SK-N-SH treated with all-trans-retinoic acid at 6 μM for 48 hours (cell line): ENCODE measurements at regions not wholly inside any gene's neighbourhood (a gene's known extent, or its start where the extent isn't known, plus 50 kb on each side); places are given as distances from the start of the nearest gene placed in this dataset.

Experiments used
- ATAC-seq: fragments of 200-7000 bp; cut with Tn5 transposase; 3 replicates; pipeline ENCODE4 v1.9.1; 2020; ENCODE audit warnings: mild to moderate bottlenecking, moderate library complexity
- ARNTL ChIP-seq: fragments of 450-650 bp; formaldehyde crosslinking; IDR thresholded peaks from 2 replicates; pipeline ENCODE4 v1.5.0; 2020; ENCODE audit warnings: low read depth, mild to moderate bottlenecking, moderate library complexity, borderline replicate concordance
- BACH2 ChIP-seq: fragments of 250-450 bp; sonication (Bioruptor Pico); IDR thresholded peaks from 2 replicates; pipeline ENCODE4 v1.9.0; 2021; ENCODE audit warnings: mild to moderate bottlenecking, borderline replicate concordance
- CSDC2 ChIP-seq: fragments of 250-450 bp; sonication (Bioruptor Pico); IDR thresholded peaks from 2 replicates; pipeline ENCODE4 v1.5.0; 2020; ENCODE audit warnings: mild to moderate bottlenecking, moderate library complexity
- ESRRG ChIP-seq: fragments of 250-450 bp; sonication (Bioruptor Pico); IDR thresholded peaks from 2 replicates; pipeline ENCODE4 v1.6.1; 2021; ENCODE audit warnings: mild to moderate bottlenecking
- GLIS3 ChIP-seq: fragments of 250-450 bp; sonication (Bioruptor Pico); IDR thresholded peaks from 2 replicates; pipeline ENCODE4 v1.5.0; 2020; ENCODE audit warnings: mild to moderate bottlenecking, moderate library complexity
- ISL1 ChIP-seq: fragments of 250-450 bp; sonication (Bioruptor Pico); IDR thresholded peaks from 2 replicates; pipeline ENCODE4 v2.1.2; 2022; ENCODE audit warnings: mild to moderate bottlenecking, moderate library complexity
- OSR1 ChIP-seq: fragments of 250-450 bp; sonication (Bioruptor Pico); IDR thresholded peaks from 2 replicates; pipeline ENCODE4 v1.8.0; 2022; ENCODE audit warnings: moderate library complexity, mild to moderate bottlenecking, inconsistent platforms
- PPARA ChIP-seq: fragments of 250-450 bp; sonication (Bioruptor Pico); IDR thresholded peaks from 2 replicates; pipeline ENCODE4 v1.5.0; 2020; ENCODE audit warnings: mild to moderate bottlenecking, borderline replicate concordance
- RARB ChIP-seq: fragments of 250-450 bp; sonication (Bioruptor Pico); IDR thresholded peaks from 2 replicates; pipeline ENCODE4 v1.8.0; 2021; ENCODE audit warnings: mild to moderate bottlenecking, moderate library complexity
- SNAI2 ChIP-seq: fragments of 250-450 bp; sonication (Bioruptor Pico); IDR thresholded peaks from 2 replicates; pipeline ENCODE4 v1.5.0; 2020; ENCODE audit warnings: mild to moderate bottlenecking, moderate library complexity
- TCF4 ChIP-seq: fragments of 250-450 bp; sonication (Bioruptor Pico); IDR thresholded peaks from 2 replicates; pipeline ENCODE4 v1.8.0; 2021; ENCODE audit warnings: mild to moderate bottlenecking, moderate library complexity, borderline replicate concordance
- TOX ChIP-seq: fragments of 250-450 bp; sonication (Bioruptor Pico); IDR thresholded peaks from 2 replicates; pipeline ENCODE4 v1.8.0; 2021; ENCODE audit warnings: mild to moderate bottlenecking, moderate library complexity, borderline replicate concordance
- ZC3H10 ChIP-seq: fragments of 250-450 bp; sonication (Bioruptor Pico); IDR thresholded peaks from 2 replicates; pipeline ENCODE4 v1.5.1; 2021; ENCODE audit warnings: mild to moderate bottlenecking, moderate library complexity
- ZFP3 ChIP-seq: fragments of 250-450 bp; sonication (Bioruptor Pico); IDR thresholded peaks from 2 replicates; pipeline ENCODE4 v1.5.0; 2020; ENCODE audit warnings: mild to moderate bottlenecking, moderate library complexity
- ZFP30 ChIP-seq: fragments of 450-650 bp; formaldehyde crosslinking; IDR thresholded peaks from 2 replicates; pipeline ENCODE4 v1.5.0; 2022; ENCODE audit warnings: mild to moderate bottlenecking, moderate library complexity
- ZNF565 ChIP-seq: fragments of 450-650 bp; formaldehyde crosslinking; conservative IDR thresholded peaks from 2 replicates; pipeline ENCODE4 v1.5.0; 2020; ENCODE audit warnings: low read depth, mild to moderate bottlenecking, moderate library complexity
- ZNF8 ChIP-seq: fragments of 450-650 bp; formaldehyde crosslinking; IDR thresholded peaks from 2 replicates; pipeline ENCODE4 v1.5.0; 2020; ENCODE audit warnings: mild to moderate bottlenecking, moderate library complexity
- TF ChIP-seq, protein P1 (sequence below): fragments of 250-450 bp; sonication (Bioruptor Pico); IDR thresholded peaks from 2 replicates; pipeline ENCODE4 v1.8.0; 2021; ENCODE audit warnings: low read depth, mild to moderate bottlenecking, moderate library complexity, borderline replicate concordance
- TF ChIP-seq, protein P2 (sequence below): fragments of 250-450 bp; sonication (Bioruptor Pico); IDR thresholded peaks from 2 replicates; pipeline ENCODE4 v1.5.0; 2020; ENCODE audit warnings: mild to moderate bottlenecking, moderate library complexity
- TF ChIP-seq, protein P3 (sequence below): fragments of 250-450 bp; sonication (Bioruptor Pico); IDR thresholded peaks from 2 replicates; pipeline ENCODE4 v1.5.1; 2020; ENCODE audit warnings: low read depth, mild to moderate bottlenecking, moderate library complexity
- TF ChIP-seq, protein P4 (sequence below): fragments of 250-450 bp; sonication (Bioruptor Pico); IDR thresholded peaks from 2 replicates; pipeline ENCODE4 v1.5.1; 2021; ENCODE audit warnings: mild to moderate bottlenecking, moderate library complexity

DNA sequence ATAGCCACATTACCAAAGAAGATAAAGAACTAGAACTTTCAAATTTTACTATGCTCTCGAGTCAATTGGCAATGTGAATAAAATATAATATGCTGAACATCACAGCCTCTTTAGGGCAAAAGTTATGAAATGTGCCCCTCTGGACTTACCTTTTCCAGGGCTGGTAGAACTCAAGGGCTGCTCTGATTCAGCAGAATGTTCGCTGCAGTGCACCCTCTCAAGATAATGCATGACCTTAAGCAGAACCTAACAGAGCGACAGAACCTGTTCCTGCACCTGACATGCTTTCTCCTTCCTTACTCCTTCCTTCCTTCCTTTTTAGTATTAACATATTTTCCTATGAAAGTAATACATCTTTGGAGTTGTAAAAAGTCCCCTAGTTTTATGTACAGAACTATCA lies 65.4 kb upstream of the STXBP5 start:
- ATAC-seq = no peak

DNA sequence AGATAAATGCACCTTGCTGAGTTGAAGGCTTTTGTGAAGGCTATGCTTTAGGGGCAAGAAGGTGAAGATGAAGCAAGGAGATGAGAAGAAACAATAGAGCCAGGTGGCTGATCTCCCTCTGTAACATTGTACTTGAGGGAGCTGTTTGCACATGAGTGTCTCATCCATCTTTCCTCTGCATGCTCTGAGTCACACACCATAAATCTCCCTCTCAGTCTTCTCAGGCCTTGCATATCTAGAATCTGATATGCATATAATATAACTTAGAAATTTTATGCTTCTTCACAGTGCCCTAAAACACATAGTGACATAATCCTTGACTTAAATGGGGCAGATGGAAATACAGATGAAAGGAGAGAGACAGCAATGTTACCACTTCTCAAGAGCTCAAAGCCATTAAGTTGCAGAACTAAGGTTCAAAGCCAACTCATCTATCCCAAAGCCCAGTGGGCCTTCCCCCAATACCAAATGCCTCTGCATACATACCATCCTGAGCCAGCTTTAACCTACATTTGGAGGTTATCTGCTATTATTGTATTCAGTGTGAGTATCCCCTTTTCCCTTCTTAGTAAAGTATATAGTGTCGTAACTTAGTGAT lies 62.4 kb upstream of the STXBP5 start:
- ATAC-seq = peak; percentile 91
- TF ChIP-seq OSR1 (CRISPR knock-in tag) (no peak), SNAI2 (CRISPR knock-in tag) (no peak), BACH2 (no peak), ZFP3 (no peak), GLIS3 (CRISPR knock-in tag) (no peak), ZC3H10 (no peak), ESRRG (CRISPR knock-in tag) (no peak)
- TF ChIP-seq, protein P1, sequence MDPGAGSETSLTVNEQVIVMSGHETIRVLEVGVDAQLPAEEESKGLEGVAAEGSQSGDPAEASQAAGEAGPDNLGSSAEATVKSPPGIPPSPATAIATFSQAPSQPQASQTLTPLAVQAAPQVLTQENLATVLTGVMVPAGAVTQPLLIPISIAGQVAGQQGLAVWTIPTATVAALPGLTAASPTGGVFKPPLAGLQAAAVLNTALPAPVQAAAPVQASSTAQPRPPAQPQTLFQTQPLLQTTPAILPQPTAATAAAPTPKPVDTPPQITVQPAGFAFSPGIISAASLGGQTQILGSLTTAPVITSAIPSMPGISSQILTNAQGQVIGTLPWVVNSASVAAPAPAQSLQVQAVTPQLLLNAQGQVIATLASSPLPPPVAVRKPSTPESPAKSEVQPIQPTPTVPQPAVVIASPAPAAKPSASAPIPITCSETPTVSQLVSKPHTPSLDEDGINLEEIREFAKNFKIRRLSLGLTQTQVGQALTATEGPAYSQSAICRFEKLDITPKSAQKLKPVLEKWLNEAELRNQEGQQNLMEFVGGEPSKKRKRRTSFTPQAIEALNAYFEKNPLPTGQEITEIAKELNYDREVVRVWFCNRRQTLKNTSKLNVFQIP = no peak

More for the DNA sequence above, 65.4 kb upstream of the STXBP5 start:
- TF ChIP-seq, protein P2, sequence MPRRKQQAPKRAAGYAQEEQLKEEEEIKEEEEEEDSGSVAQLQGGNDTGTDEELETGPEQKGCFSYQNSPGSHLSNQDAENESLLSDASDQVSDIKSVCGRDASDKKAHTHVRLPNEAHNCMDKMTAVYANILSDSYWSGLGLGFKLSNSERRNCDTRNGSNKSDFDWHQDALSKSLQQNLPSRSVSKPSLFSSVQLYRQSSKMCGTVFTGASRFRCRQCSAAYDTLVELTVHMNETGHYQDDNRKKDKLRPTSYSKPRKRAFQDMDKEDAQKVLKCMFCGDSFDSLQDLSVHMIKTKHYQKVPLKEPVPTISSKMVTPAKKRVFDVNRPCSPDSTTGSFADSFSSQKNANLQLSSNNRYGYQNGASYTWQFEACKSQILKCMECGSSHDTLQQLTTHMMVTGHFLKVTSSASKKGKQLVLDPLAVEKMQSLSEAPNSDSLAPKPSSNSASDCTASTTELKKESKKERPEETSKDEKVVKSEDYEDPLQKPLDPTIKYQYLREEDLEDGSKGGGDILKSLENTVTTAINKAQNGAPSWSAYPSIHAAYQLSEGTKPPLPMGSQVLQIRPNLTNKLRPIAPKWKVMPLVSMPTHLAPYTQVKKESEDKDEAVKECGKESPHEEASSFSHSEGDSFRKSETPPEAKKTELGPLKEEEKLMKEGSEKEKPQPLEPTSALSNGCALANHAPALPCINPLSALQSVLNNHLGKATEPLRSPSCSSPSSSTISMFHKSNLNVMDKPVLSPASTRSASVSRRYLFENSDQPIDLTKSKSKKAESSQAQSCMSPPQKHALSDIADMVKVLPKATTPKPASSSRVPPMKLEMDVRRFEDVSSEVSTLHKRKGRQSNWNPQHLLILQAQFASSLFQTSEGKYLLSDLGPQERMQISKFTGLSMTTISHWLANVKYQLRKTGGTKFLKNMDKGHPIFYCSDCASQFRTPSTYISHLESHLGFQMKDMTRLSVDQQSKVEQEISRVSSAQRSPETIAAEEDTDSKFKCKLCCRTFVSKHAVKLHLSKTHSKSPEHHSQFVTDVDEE (CRISPR knock-in tag) = no peak
- TF ChIP-seq OSR1 (CRISPR knock-in tag) = no peak
- TF ChIP-seq BACH2 = no peak
- no peak for TF ChIP-seq TCF4
- TF ChIP-seq, protein P1 = no peak

DNA sequence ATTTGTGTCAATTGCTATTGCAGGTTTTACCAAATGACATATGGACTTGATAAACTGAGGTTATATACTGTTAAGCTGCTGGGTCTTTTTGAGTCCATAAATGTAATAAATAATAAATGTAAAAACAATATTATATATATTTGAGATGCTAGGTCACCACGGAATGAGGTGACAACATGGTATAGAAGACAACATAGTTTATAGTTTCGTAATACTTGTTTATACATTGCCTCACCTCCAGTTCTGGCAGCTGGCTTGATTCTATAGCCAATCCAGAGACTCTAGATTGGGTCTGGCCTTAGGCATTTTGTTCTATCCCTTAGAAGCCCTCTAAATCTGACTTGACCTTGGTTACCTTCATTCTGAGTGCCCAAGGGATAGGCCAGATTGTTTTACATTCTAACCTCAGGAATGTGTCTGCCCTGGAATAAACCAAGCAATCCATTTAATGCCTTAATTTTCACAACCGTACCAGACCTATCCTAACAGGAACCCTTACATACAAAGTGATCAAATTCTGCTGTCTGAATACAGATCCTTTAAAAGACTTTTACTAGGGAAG lies 61.5 kb upstream of the STXBP5 start:
- no peak for TF ChIP-seq RARB (CRISPR knock-in tag)
- TF ChIP-seq, protein P3, sequence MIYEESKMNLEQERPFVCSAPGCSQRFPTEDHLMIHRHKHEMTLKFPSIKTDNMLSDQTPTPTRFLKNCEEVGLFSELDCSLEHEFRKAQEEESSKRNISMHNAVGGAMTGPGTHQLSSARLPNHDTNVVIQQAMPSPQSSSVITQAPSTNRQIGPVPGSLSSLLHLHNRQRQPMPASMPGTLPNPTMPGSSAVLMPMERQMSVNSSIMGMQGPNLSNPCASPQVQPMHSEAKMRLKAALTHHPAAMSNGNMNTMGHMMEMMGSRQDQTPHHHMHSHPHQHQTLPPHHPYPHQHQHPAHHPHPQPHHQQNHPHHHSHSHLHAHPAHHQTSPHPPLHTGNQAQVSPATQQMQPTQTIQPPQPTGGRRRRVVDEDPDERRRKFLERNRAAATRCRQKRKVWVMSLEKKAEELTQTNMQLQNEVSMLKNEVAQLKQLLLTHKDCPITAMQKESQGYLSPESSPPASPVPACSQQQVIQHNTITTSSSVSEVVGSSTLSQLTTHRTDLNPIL = no peak
- TF ChIP-seq CSDC2 (CRISPR knock-in tag) = no peak
- TF ChIP-seq SNAI2 (CRISPR knock-in tag) = no peak
- TF ChIP-seq GLIS3 (CRISPR knock-in tag) = no peak
- TF ChIP-seq, protein P4, sequence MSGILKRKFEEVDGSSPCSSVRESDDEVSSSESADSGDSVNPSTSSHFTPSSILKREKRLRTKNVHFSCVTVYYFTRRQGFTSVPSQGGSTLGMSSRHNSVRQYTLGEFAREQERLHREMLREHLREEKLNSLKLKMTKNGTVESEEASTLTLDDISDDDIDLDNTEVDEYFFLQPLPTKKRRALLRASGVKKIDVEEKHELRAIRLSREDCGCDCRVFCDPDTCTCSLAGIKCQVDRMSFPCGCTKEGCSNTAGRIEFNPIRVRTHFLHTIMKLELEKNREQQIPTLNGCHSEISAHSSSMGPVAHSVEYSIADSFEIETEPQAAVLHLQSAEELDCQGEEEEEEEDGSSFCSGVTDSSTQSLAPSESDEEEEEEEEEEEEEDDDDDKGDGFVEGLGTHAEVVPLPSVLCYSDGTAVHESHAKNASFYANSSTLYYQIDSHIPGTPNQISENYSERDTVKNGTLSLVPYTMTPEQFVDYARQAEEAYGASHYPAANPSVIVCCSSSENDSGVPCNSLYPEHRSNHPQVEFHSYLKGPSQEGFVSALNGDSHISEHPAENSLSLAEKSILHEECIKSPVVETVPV = no peak
- no peak for TF ChIP-seq OSR1 (CRISPR knock-in tag)
- TF ChIP-seq PPARA (CRISPR knock-in tag) = no peak
- TF ChIP-seq TOX (CRISPR knock-in tag) = no peak
- no peak for TF ChIP-seq ZFP3
- TF ChIP-seq, protein P2 (CRISPR knock-in tag) = no peak
- no peak for TF ChIP-seq ISL1 (CRISPR knock-in tag)
- TF ChIP-seq BACH2 = no peak
- TF ChIP-seq ZFP30 = no peak
- TF ChIP-seq ZNF565 (CRISPR knock-in tag) = no peak
- TF ChIP-seq ZNF8 (CRISPR knock-in tag) = no peak
- no peak for TF ChIP-seq ARNTL (CRISPR knock-in tag)
- no peak for ATAC-seq
